PFSK-1 (cell line): ENCODE measurements at regions not wholly inside any gene's neighbourhood (a gene's known extent, or its start where the extent isn't known, plus 50 kb on each side); places are given as distances from the start of the nearest gene placed in this dataset.

Source experiments
- FOXP2 ChIP-seq: optimal IDR thresholded peaks from 2 replicates; pipeline ENCODE3; 2011; ENCODE audit warnings: borderline replicate concordance, control low read depth, inconsistent platforms; ENCODE audit not compliant: insufficient read depth; ENCODE audit errors: extremely low read length, extremely low read depth
- POLR2AphosphoS5 ChIP-seq: IDR thresholded peaks from 2 replicates; pipeline ENCODE4 v1.6.1; 2012; ENCODE audit warnings: low read depth, mild to moderate bottlenecking, control low read depth, low read length, moderate library complexity
- REST ChIP-seq, 2 experiments: IDR thresholded peaks; 2 replicates each; pipeline versions ENCODE4 v1.6.1 to v1.8.0; 2011 to 2012; ENCODE audit warnings: low read depth in 2 of 2, low read length in 2 of 2, control low read depth in 1 of 2, inconsistent platforms in 1 of 2, mild to moderate bottlenecking in 1 of 2, moderate library complexity in 1 of 2; ENCODE audit not compliant: insufficient read depth in 1 of 2
- SIN3A ChIP-seq: IDR thresholded peaks from 2 replicates; pipeline ENCODE4 v1.6.1; 2012; ENCODE audit warnings: mild to moderate bottlenecking, low read length, moderate library complexity, borderline replicate concordance; ENCODE audit not compliant: insufficient read depth
- TAF1 ChIP-seq: IDR thresholded peaks from 2 replicates; pipeline ENCODE4 v1.6.1; 2012; ENCODE audit warnings: low read length, control low read depth, borderline replicate concordance; ENCODE audit not compliant: insufficient read depth

GRCh38 chr1:65486613-65487012 is 66.1 kb downstream of the LEPR start:
- TF ChIP-seq REST (IDR thresholded peaks at IDR 0.05; ENCODE audit: insufficient read depth in 1 of 2, low read depth in 2 of 2, low read length in 2 of 2) (no peak), SIN3A (no peak), TAF1 (no peak), POLR2AphosphoS5 (no peak), FOXP2 (no peak)
